ENCODE measurements at regions not wholly inside any gene's neighbourhood (a gene's known extent, or its start where the extent isn't known, plus 50 kb on each side); places are given as distances from the start of the nearest gene placed in this dataset.

- WGBS, 2 donors: 70 to 71% methylated on average over 1 of the region's 1 CpG
- H3K4me3 ChIP-seq (ENCODE audit: low read depth, poor library complexity, severe bottlenecking): no peak overlapping the region
- no peak for DNase-seq (ENCODE audit: low spot score in 2 of 2)
- no peak for TF ChIP-seq POLR2A (IDR thresholded peaks at IDR 0.05)
- TF ChIP-seq CTCF (IDR thresholded peaks at IDR 0.05): no peak
- intact Hi-C loops (cut with DNase I; ENCODE audit: low total_unique reads): no loop called here
Observed at GRCh38 chr4:128502818-128503527, 215.4 kb upstream of the PGRMC2 start.

GRCh38 chr4:128501239-128501638 is 213.6 kb upstream of the PGRMC2 start:
- 94% methylated on average over 3 of the region's 3 CpGs for WGBS, 2 donors
- intact Hi-C loops (cut with DNase I; ENCODE audit: low total_unique reads): no loop called here
- H3K4me3 ChIP-seq (ENCODE audit: low read depth, poor library complexity, severe bottlenecking): no peak overlapping the region
- TF ChIP-seq POLR2A (IDR thresholded peaks at IDR 0.05) (no peak), CTCF (IDR thresholded peaks at IDR 0.05) (no peak)
- DNase-seq (ENCODE audit: low spot score in 2 of 2): no peak

- intact Hi-C loops (cut with DNase I; ENCODE audit: low total_unique reads): no loop called here
- WGBS, 2 donors: 76 to 82% methylated on average over 3 of the region's 3 CpGs
- TF ChIP-seq POLR2A (IDR thresholded peaks at IDR 0.05) (no peak), CTCF (IDR thresholded peaks at IDR 0.05) (no peak)
- no peak for DNase-seq (ENCODE audit: low spot score in 2 of 2)
- no peak overlapping the region for H3K4me3 ChIP-seq (ENCODE audit: low read depth, poor library complexity, severe bottlenecking)
Observed at GRCh38 chr4:128488055-128488705, 200.6 kb upstream of the PGRMC2 start.

- TF ChIP-seq CTCF (IDR thresholded peaks at IDR 0.05): no peak
- no peak for DNase-seq (ENCODE audit: low spot score in 2 of 2)
- no peak overlapping the region for H3K4me3 ChIP-seq (ENCODE audit: low read depth, poor library complexity, severe bottlenecking)
- intact Hi-C loops (cut with DNase I; ENCODE audit: low total_unique reads): no loop called here
Observed at GRCh38 chr4:128484896-128485295, 197.3 kb upstream of the PGRMC2 start.

GRCh38 chr4:128483816-128484215 is 196.2 kb upstream of the PGRMC2 start:
- H3K4me3 ChIP-seq (ENCODE audit: low read depth, poor library complexity, severe bottlenecking): no peak overlapping the region
- 49 to 63% methylated on average over 2 of the region's 2 CpGs for WGBS, 2 donors
- intact Hi-C loops (cut with DNase I; ENCODE audit: low total_unique reads): no loop called here
- no peak for DNase-seq (ENCODE audit: low spot score in 2 of 2)
- TF ChIP-seq POLR2A (IDR thresholded peaks at IDR 0.05): no peak
- no peak for TF ChIP-seq CTCF (IDR thresholded peaks at IDR 0.05)

GRCh38 chr4:128483041-128483440 is 195.4 kb upstream of the PGRMC2 start:
- TF ChIP-seq CTCF (IDR thresholded peaks at IDR 0.05) (no peak), POLR2A (IDR thresholded peaks at IDR 0.05) (no peak)
- 86 to 95% methylated on average over 2 of the region's 2 CpGs for WGBS, 2 donors
- no peak for DNase-seq (ENCODE audit: low spot score in 2 of 2)
- H3K4me3 ChIP-seq (ENCODE audit: low read depth, poor library complexity, severe bottlenecking): no peak overlapping the region
- intact Hi-C loops (cut with DNase I; ENCODE audit: low total_unique reads): no loop called here

Measured in lower leg skin (tissue), 4 donors.